Loucy (cell line): ENCODE measurements at regions not wholly inside any gene's neighbourhood (a gene's known extent, or its start where the extent isn't known, plus 50 kb on each side); places are given as distances from the start of the nearest gene placed in this dataset.

Experiments used
- EZH2phosphoT487 ChIP-seq: fragments of 200-600 bp; IDR thresholded peaks from 2 replicates; pipeline ENCODE4 v1.6.1; 2018; ENCODE audit warnings: antibody characterized with exemption, mild to moderate bottlenecking, moderate library complexity, borderline replicate concordance
- TF ChIP-seq, protein P1 (sequence below): fragments of 200-600 bp; sonication (generic); conservative IDR thresholded peaks from 2 replicates; pipeline ENCODE4 v1.5.1; 2014; ENCODE audit warnings: mild to moderate bottlenecking, antibody characterized with exemption, low read length

DNA sequence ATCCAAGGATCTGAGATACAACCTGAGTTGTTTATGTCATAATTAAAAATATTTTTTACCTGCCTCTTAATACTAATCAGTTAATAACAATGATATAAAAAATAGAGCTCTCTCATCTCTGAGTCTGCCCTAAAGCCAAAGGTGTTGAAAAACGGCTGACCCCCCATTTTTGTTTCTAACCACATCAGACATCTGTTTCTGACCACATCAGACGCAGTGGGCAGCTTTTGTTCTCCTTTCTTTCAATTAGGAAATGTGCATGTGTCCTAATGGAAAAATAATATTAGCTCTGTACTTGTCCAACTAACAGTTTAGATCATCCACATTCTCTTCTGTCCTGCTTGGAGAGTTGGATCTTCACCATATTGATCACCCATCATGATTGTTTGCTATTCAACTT lies 144.6 kb downstream of the SHOX2 start:
- TF ChIP-seq, protein P1, sequence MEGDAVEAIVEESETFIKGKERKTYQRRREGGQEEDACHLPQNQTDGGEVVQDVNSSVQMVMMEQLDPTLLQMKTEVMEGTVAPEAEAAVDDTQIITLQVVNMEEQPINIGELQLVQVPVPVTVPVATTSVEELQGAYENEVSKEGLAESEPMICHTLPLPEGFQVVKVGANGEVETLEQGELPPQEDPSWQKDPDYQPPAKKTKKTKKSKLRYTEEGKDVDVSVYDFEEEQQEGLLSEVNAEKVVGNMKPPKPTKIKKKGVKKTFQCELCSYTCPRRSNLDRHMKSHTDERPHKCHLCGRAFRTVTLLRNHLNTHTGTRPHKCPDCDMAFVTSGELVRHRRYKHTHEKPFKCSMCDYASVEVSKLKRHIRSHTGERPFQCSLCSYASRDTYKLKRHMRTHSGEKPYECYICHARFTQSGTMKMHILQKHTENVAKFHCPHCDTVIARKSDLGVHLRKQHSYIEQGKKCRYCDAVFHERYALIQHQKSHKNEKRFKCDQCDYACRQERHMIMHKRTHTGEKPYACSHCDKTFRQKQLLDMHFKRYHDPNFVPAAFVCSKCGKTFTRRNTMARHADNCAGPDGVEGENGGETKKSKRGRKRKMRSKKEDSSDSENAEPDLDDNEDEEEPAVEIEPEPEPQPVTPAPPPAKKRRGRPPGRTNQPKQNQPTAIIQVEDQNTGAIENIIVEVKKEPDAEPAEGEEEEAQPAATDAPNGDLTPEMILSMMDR, result no peak
- TF ChIP-seq EZH2phosphoT487, result no peak
